ENCODE measurements at regions not wholly inside any gene's neighbourhood (a gene's known extent, or its start where the extent isn't known, plus 50 kb on each side); places are given as distances from the start of the nearest gene placed in this dataset.

DNA sequence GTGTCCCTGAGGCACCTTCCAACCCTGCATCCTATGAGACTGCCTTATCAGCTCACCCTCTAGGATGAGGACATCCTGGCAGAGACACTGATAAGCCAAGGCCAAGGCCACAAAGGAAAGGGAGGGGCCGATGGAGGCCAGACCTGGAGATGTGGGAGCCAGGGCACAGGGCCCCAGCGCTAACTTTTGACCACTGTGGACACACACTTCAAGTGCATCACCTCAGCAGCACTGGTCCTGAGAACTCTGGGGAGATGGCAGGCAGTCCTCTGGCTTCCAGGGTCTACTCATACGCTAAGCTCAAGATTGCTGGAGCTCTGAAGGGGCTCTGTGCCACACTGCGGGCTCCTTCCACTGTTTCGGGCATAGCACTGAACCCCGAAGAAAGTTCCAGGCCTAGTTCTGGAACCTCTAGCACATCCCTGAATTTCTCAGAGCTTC, 100.2 kb upstream of the ID2 start:
- no peak for TF ChIP-seq POLR2AphosphoS5 (IDR thresholded peaks at IDR 0.05; ENCODE audit: low read depth, low read length)
- TF ChIP-seq, protein P1, sequence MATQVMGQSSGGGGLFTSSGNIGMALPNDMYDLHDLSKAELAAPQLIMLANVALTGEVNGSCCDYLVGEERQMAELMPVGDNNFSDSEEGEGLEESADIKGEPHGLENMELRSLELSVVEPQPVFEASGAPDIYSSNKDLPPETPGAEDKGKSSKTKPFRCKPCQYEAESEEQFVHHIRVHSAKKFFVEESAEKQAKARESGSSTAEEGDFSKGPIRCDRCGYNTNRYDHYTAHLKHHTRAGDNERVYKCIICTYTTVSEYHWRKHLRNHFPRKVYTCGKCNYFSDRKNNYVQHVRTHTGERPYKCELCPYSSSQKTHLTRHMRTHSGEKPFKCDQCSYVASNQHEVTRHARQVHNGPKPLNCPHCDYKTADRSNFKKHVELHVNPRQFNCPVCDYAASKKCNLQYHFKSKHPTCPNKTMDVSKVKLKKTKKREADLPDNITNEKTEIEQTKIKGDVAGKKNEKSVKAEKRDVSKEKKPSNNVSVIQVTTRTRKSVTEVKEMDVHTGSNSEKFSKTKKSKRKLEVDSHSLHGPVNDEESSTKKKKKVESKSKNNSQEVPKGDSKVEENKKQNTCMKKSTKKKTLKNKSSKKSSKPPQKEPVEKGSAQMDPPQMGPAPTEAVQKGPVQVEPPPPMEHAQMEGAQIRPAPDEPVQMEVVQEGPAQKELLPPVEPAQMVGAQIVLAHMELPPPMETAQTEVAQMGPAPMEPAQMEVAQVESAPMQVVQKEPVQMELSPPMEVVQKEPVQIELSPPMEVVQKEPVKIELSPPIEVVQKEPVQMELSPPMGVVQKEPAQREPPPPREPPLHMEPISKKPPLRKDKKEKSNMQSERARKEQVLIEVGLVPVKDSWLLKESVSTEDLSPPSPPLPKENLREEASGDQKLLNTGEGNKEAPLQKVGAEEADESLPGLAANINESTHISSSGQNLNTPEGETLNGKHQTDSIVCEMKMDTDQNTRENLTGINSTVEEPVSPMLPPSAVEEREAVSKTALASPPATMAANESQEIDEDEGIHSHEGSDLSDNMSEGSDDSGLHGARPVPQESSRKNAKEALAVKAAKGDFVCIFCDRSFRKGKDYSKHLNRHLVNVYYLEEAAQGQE (IDR thresholded peaks at IDR 0.05; ENCODE audit: insufficient read depth in 1 of 2, low read depth in 2 of 2, low read length in 2 of 2): no peak
- TF ChIP-seq SIN3A (IDR thresholded peaks at IDR 0.05; ENCODE audit: borderline replicate concordance, insufficient read depth, low read length): no peak
- no peak for TF ChIP-seq TAF1 (IDR thresholded peaks at IDR 0.05; ENCODE audit: borderline replicate concordance, insufficient read depth, low read length)
- TF ChIP-seq FOXP2 (optimal IDR thresholded peaks at IDR 0.05; ENCODE audit: borderline replicate concordance, extremely low read depth, extremely low read length, insufficient read depth): no peak
